HG02970 (cell line): ENCODE measurements at regions not wholly inside any gene's neighbourhood (a gene's known extent, or its start where the extent isn't known, plus 50 kb on each side); places are given as distances from the start of the nearest gene placed in this dataset.

ENCODE experiments used
- ATAC-seq: cut with Tn5 transposase; IDR thresholded peaks from one replicate; pipeline ENCODE4 v1.9.1; 2021; ENCODE audit warnings: mild to moderate bottlenecking, moderate library complexity, moderate number of reproducible peaks; ENCODE audit not compliant: unreplicated experiment, low FRiP score

GRCh38 chr1:60759291-60759690 is 323.1 kb upstream of the NFIA start:
- ATAC-seq = no peak

- ATAC-seq = no peak
These were observed 324.9 kb upstream of the NFIA start for GRCh38 chr1:60757485-60757884.

- ATAC-seq = no peak
These were observed 329.1 kb upstream of the NFIA start for GRCh38 chr1:60753036-60753900.

GRCh38 chr1:60751306-60751705 is 331.1 kb upstream of the NFIA start:
- no peak for ATAC-seq

GRCh38 chr1:60747353-60747752 is 335.0 kb upstream of the NFIA start:
- ATAC-seq = no peak

GRCh38 chr1:60746278-60746791 is 336.0 kb upstream of the NFIA start:
- ATAC-seq = no peak

- no peak for ATAC-seq
These were observed 336.9 kb upstream of the NFIA start for GRCh38 chr1:60745484-60745883.

GRCh38 chr1:60742339-60742738 is 340.0 kb upstream of the NFIA start:
- no peak for ATAC-seq

- ATAC-seq = no peak
These were observed 342.2 kb upstream of the NFIA start for GRCh38 chr1:60740154-60740553.

GRCh38 chr1:60739729-60740128 is 342.6 kb upstream of the NFIA start:
- no peak for ATAC-seq

- no peak for ATAC-seq
These were observed 349.4 kb upstream of the NFIA start for GRCh38 chr1:60732977-60733401.

GRCh38 chr1:60731321-60731720 is 351.0 kb upstream of the NFIA start:
- no peak for ATAC-seq

GRCh38 chr1:60727552-60727951 is 354.8 kb upstream of the NFIA start:
- no peak for ATAC-seq

GRCh38 chr1:60716472-60716871 is 365.9 kb upstream of the NFIA start:
- no peak for ATAC-seq

GRCh38 chr1:60715970-60716369 is 366.4 kb upstream of the NFIA start:
- no peak for ATAC-seq

GRCh38 chr1:60709426-60709825 is 372.9 kb upstream of the NFIA start:
- no peak for ATAC-seq

- no peak for ATAC-seq
These were observed 377.3 kb upstream of the NFIA start for GRCh38 chr1:60705026-60705425.

GRCh38 chr1:60703155-60703554 is 379.2 kb upstream of the NFIA start:
- ATAC-seq = no peak

- ATAC-seq = no peak
These were observed 383.0 kb upstream of the NFIA start for GRCh38 chr1:60699325-60699724.

GRCh38 chr1:60697204-60697994 is 385.0 kb upstream of the NFIA start:
- ATAC-seq = no peak

GRCh38 chr1:60696512-60696911 is 385.8 kb upstream of the NFIA start:
- ATAC-seq = no peak
